ENCODE measurements at regions not wholly inside any gene's neighbourhood (a gene's known extent, or its start where the extent isn't known, plus 50 kb on each side); places are given as distances from the start of the nearest gene placed in this dataset.

GRCh38 chr12:125193376-125194152 lies 128.3 kb downstream of the AACS start:
- no peak for DNase-seq (ENCODE audit: low read depth in 2 of 2)

DNA sequence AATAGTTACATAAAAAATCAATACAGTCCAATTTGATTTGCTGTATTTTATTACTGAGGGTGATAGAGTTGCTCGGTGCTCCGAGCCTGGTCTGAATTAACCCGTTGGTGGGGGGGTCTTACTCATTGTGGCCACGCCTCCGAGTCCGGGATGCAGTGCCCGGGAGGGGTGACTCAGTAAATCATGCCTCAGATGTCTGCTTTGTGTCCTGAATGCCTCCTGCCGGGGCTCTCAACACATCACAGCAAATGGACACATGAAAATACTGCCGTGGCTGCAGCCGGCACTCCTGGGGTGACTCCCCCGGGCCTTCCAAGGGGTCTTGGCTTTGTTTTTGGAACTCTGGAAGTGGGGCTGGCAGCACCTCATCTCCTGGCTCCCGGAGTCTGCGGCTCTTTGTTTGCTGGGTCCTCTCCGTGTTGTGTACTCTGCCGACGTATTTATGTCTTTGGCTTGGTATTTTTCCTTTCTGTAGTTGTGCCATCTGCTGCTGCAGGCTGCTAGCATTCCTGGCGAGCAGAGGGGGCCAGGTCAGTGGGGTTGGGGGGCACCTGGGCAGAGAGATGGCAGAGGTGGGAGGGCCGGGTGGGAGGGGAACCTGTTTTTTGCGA lies 129.0 kb downstream of the AACS start:
- no peak for DNase-seq (ENCODE audit: low read depth in 2 of 2)

- no peak for DNase-seq (ENCODE audit: low read depth in 2 of 2)
These were observed 129.8 kb downstream of the AACS start for GRCh38 chr12:125194987-125195386.

- DNase-seq (ENCODE audit: low read depth in 2 of 2), result no peak
These were observed 132.1 kb downstream of the AACS start for GRCh38 chr12:125197326-125197725.

DNA sequence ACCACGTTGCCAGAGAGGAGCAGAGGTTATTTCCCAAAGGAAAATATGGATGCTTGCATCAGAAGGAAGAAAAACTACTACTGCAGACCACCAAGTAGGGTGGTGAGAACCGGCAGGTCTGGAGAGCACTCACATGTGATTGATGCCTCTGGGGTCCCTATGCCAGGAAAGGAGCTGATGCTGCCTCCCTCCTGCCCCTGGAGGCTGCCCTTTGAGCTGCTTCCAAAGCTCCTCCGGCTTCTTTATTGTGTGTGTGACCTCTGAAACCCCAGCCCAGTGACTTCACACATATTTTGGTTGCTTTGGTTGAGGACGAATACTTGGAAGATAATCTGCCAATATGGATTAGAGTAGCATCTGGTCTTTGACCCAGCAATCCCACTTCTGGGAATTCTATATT lies 133.4 kb downstream of the AACS start:
- DNase-seq (ENCODE audit: low read depth in 2 of 2), result no peak

GRCh38 chr12:125201090-125201489 lies 135.9 kb downstream of the AACS start:
- DNase-seq (ENCODE audit: low read depth in 2 of 2), result no peak

GRCh38 chr12:125201940-125202339 lies 136.7 kb downstream of the AACS start:
- DNase-seq (ENCODE audit: low read depth in 2 of 2), result no peak

GRCh38 chr12:125202421-125202820 lies 137.2 kb downstream of the AACS start:
- DNase-seq (ENCODE audit: low read depth in 2 of 2), result no peak

- DNase-seq (ENCODE audit: low read depth in 2 of 2), result no peak
These were observed 138.0 kb downstream of the AACS start for GRCh38 chr12:125203145-125203765.

GRCh38 chr12:125205386-125205785 lies 140.2 kb downstream of the AACS start:
- no peak for DNase-seq (ENCODE audit: low read depth in 2 of 2)

- DNase-seq (ENCODE audit: low read depth in 2 of 2), result no peak
These were observed 141.5 kb downstream of the AACS start for GRCh38 chr12:125206711-125207110.

GRCh38 chr12:125208334-125208733 lies 143.1 kb downstream of the AACS start:
- no peak for DNase-seq (ENCODE audit: low read depth in 2 of 2)

DNA sequence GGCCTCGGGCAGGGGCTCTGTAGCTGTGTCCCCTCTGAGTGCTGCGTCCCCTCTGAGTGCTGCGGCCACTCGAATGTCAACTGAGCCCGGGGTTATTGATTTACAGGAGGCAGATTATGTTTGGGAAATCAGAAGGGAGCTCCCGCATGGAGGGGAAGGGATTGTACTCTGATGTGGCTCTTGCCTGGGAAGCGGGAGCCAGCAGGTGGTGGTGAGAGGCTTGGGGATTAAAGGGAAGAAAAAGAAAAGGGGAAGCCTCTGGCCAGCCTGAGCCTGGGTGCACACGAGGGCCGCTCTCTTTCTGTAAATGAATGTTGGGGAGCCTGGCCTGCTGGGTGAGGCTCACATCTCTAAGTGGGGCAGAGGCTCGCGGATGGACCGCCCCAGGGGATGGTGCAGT lies 143.7 kb downstream of the AACS start:
- DNase-seq (ENCODE audit: low read depth in 2 of 2), result no peak

- no peak for DNase-seq (ENCODE audit: low read depth in 2 of 2)
These were observed 145.0 kb downstream of the AACS start for GRCh38 chr12:125210104-125210755.

- DNase-seq (ENCODE audit: low read depth in 2 of 2), result no peak
These were observed 146.2 kb downstream of the AACS start for GRCh38 chr12:125211464-125211863.

DNA sequence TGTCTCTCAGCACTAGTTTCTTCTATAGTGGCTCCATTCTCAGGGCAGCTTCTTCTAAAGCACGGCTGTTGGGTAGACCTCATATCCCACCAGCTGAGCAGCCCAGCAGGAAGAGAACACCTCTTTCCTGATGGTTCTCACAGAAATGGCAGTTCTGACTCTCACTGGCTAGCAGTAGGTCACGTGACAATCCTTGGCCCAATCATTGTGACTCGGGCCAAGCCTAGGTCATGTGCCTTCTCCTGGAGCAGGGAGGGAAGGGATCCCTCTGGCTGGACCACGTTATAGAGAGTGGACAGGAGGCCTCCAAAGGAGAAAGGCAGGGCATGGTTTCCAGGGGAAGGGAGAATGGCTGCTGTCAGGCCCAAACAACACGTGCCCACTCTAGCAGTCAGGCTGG lies 149.1 kb downstream of the AACS start:
- no peak for DNase-seq (ENCODE audit: low read depth in 2 of 2)

GRCh38 chr12:125216756-125217155 lies 151.5 kb downstream of the AACS start:
- DNase-seq (ENCODE audit: low read depth in 2 of 2), result no peak

DNA sequence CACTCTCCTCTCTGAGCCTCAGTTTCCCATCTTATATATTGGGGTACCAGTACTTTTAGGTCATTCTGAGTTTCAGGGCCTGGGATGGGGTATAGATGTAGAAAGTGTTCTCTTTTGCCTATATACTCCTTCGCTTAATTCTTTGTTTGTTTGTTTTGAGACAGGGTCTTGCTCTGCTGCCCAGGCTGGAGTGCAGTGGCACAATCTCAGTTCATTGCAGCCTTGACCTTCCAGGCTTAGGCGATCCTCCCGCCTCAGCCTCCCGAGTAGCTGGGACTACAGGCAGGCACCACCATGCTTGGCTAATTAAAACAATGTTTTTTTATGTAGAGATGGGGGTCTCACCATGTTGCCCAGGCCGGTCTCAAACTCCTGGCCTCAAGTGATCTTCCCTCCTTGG lies 152.1 kb downstream of the AACS start:
- no peak for DNase-seq (ENCODE audit: low read depth in 2 of 2)

DNA sequence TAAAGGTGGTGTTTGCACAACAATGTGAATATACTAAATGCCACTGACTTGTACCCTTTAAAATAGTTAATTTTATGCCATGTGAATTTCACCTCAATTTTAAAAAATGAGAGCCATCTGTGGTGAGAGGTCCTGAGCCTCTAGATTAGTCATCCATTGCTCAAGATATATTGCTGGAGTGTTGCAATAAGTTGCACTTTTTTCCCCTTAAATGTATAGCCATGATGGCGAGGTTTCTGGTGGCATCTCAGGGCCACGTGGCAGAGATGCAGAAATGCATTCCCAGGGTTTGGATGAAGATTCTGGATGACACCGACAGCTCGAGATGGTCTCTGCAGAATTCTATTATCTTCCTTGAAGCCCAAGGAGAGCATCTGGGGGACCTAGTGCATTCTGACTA lies 153.7 kb downstream of the AACS start:
- no peak for DNase-seq (ENCODE audit: low read depth in 2 of 2)

- no peak for DNase-seq (ENCODE audit: low read depth in 2 of 2)
These were observed 155.4 kb downstream of the AACS start for GRCh38 chr12:125220404-125221273.

DNA sequence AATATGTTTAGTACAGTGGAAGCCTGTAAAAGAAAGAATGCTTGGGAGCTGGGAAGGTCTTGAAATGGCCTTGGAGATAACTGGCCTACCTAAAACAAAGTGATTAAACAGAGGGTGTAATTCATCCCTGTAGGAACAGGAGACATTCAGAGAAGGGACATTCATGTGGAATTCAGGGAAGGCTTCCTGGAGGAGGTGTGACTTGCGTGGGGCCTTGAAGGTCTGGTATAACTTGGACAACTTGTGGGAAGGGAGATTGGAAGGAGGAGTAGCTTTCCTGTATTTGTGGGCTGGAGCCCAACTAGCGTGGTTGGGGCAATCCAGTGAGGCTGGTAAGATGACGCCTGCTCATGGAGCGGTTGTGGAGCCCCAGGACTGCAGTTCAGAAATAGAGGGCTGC lies 156.4 kb downstream of the AACS start:
- no peak for DNase-seq (ENCODE audit: low read depth in 2 of 2)

DNA sequence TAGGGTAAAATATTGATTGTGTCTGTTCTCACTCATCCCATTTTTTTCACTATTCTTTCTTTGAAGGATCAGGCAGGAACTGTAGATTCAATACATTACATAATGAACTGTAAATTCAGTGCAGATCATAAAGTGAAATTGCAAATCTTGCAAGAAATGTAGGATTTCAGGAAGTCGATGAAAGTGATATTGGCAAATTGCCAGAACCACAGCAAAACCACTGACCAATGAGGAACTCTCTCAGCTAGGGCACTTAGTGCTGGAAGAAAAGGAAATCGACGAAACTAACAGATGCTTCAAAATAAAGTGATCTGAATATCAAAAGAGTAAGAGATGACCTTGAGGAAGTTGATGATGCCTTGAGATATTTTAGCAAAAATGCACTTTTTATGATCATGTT lies 157.6 kb downstream of the AACS start:
- no peak for DNase-seq (ENCODE audit: low read depth in 2 of 2)

Measured in activated CD4-positive, alpha-beta T cell treated with anti-CD3 and anti-CD28 coated beads for 24 hours (primary cell).